OCI-LY3 (cell line): ENCODE measurements at regions not wholly inside any gene's neighbourhood (a gene's known extent, or its start where the extent isn't known, plus 50 kb on each side); places are given as distances from the start of the nearest gene placed in this dataset.

Experiments
- H2AFZ ChIP-seq: fragments of 200-600, 300-600 bp; shearing (Covaris generic); 2 replicates; pipeline ENCODE4 v1.6.0; 2014; ENCODE audit warnings: antibody characterized with exemption, low read depth, low read length
- H3K27ac ChIP-seq: fragments of 200-600, 300-600 bp; sonication (generic); 2 replicates; pipeline ENCODE4 v1.5.1; 2014; ENCODE audit warnings: mild to moderate bottlenecking, low read length, moderate library complexity, mixed read lengths
- H3K27me3 ChIP-seq: fragments of 200-600, 300-600 bp; sonication (generic); 2 replicates; pipeline ENCODE4 v1.6.1; 2014; ENCODE audit warnings: low read depth, low read length, mixed read lengths
- H3K36me3 ChIP-seq: fragments of 200-600, 300-600 bp; sonication (generic); replicated peaks from 2 replicates; pipeline ENCODE3; 2014; ENCODE audit warnings: low read depth, low read length, mixed read lengths
- H3K4me1 ChIP-seq: fragments of 300-600, 200-600 bp; sonication (generic); 2 replicates; pipeline ENCODE4 v1.6.1; 2014; ENCODE audit warnings: low read length, mixed read lengths
- H3K4me2 ChIP-seq: fragments of 200-600, 300-600 bp; sonication (generic); 2 replicates; pipeline ENCODE4 v1.6.1; 2014; ENCODE audit warnings: low read length, mixed read lengths
- H3K4me3 ChIP-seq: fragments of 300-600, 200-600 bp; sonication (generic); 2 replicates; pipeline ENCODE4 v1.5.1; 2014; ENCODE audit warnings: antibody characterized with exemption, mild to moderate bottlenecking, low read length, moderate library complexity
- H3K79me2 ChIP-seq: fragments of 300-600, 200-600 bp; shearing (Covaris generic); 2 replicates; pipeline ENCODE4 v1.6.1; 2014; ENCODE audit warnings: mild to moderate bottlenecking, low read length, mixed read lengths
- H3K9ac ChIP-seq: fragments of 300-600, 200-600 bp; shearing (Covaris generic); 2 replicates; pipeline ENCODE4 v1.6.0; 2014; ENCODE audit warnings: mild to moderate bottlenecking, low read length, moderate library complexity
- H3K9me3 ChIP-seq: fragments of 200-600, 300-600 bp; shearing (Covaris generic); 2 replicates; pipeline ENCODE4 v1.6.1; 2014; ENCODE audit warnings: low read length, mixed read lengths; ENCODE audit not compliant: insufficient read depth
- H4K20me1 ChIP-seq: fragments of 200-600, 300-600 bp; sonication (generic); 2 replicates; pipeline ENCODE4 v1.6.1; 2016; ENCODE audit warnings: low read length, mixed read lengths; ENCODE audit not compliant: insufficient read depth
- EZH2phosphoT487 ChIP-seq: fragments of 200-600 bp; shearing (Covaris generic); IDR thresholded peaks from 2 replicates; pipeline ENCODE4 v1.6.1; 2018; ENCODE audit warnings: antibody characterized with exemption, mixed run types, low read depth
- TF ChIP-seq, protein P1 (sequence below): fragments of 200-600, 300-600 bp; sonication (generic); IDR thresholded peaks from 2 replicates; pipeline ENCODE4 v1.5.1; 2014; ENCODE audit warnings: antibody characterized with exemption, low read length, low read depth

DNA sequence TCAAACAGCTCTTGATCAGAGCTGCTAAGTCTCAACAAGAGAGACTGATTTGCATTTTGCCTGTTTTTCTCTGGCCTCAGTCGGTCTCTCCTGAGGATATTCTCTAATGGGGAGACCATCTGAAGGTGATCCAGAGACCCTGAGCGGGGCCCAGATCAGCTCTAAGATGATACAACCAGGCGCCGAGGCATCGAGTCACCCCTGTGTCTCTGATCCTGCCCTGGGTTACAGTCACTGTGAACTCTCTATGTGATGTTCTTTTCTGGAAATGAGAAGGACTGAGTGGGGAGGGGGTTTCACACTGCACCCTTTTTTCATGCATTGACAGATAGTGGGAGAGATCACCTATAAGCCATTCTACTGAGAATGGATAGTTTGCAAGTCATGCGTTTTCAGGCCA lies 247.6 kb upstream of the PWP1 start:
- H3K4me3 ChIP-seq: no peak overlapping the region
- H3K79me2 ChIP-seq: no peaks in the 10 kb centered on the region
- H2AFZ ChIP-seq: no peak overlapping the region
- H3K4me2 ChIP-seq: no peak overlapping the region
- no peak overlapping the region for H3K9ac ChIP-seq
- H3K4me1 ChIP-seq: no peaks in the 10 kb centered on the region
- H3K36me3 ChIP-seq: no peaks in the 10 kb centered on the region
- no peaks in the 10 kb centered on the region for H4K20me1 ChIP-seq
- H3K9me3 ChIP-seq: no peaks in the 10 kb centered on the region
- H3K27me3 ChIP-seq: 0 out of 2 replicates have a peak, but pooled peaks cover 5% of the 10 kb centered on the region
- H3K27ac ChIP-seq: no peak overlapping the region
- TF ChIP-seq, protein P1, sequence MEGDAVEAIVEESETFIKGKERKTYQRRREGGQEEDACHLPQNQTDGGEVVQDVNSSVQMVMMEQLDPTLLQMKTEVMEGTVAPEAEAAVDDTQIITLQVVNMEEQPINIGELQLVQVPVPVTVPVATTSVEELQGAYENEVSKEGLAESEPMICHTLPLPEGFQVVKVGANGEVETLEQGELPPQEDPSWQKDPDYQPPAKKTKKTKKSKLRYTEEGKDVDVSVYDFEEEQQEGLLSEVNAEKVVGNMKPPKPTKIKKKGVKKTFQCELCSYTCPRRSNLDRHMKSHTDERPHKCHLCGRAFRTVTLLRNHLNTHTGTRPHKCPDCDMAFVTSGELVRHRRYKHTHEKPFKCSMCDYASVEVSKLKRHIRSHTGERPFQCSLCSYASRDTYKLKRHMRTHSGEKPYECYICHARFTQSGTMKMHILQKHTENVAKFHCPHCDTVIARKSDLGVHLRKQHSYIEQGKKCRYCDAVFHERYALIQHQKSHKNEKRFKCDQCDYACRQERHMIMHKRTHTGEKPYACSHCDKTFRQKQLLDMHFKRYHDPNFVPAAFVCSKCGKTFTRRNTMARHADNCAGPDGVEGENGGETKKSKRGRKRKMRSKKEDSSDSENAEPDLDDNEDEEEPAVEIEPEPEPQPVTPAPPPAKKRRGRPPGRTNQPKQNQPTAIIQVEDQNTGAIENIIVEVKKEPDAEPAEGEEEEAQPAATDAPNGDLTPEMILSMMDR: no peak
- TF ChIP-seq EZH2phosphoT487: no peak

DNA sequence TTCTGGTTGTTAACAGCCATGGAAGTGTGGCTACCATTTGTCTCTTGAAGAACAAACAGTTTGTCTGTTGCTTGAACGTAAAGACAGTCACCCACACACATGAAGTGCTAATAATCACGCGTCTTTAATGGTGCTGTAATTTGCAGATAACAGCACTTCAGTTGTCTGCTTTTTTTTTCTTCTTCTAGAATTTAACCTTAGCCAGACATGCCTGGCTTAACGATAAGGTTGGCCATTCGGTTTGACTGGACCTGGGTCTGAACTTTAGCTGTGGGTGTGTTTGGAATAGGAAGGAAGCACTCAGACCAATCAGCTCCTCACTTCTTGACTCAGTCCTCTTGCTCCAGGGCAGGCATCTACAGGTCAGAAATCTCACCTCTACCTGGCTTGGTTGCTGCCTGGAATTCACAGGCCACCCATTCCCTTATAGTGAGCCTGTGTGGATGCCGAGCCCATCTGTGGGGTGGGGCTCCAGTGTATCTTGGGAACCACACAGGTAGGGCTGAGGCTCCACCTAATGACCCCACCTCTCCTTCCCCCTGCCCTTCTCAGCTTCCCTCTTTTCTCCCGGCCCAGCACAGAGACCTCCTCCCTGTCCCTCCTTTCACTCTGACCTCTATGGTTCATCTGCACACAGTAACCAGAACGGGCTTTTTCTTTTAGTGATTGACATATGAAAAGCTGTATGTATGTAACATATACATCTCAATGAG lies 246.4 kb upstream of the PWP1 start:
- no peaks in the 10 kb centered on the region for H3K36me3 ChIP-seq
- no peak overlapping the region for H3K4me2 ChIP-seq
- H3K79me2 ChIP-seq: no peaks in the 10 kb centered on the region
- H3K9ac ChIP-seq: no peak overlapping the region
- H3K9me3 ChIP-seq: no peaks in the 10 kb centered on the region
- H3K4me3 ChIP-seq: no peak overlapping the region
- no peak overlapping the region for H3K27ac ChIP-seq
- TF ChIP-seq, protein P1: no peak
- TF ChIP-seq EZH2phosphoT487: no peak
- 0 out of 2 replicates have a peak, but pooled peaks cover 5% of the 10 kb centered on the region for H3K27me3 ChIP-seq
- no peaks in the 10 kb centered on the region for H4K20me1 ChIP-seq
- no peak overlapping the region for H2AFZ ChIP-seq
- H3K4me1 ChIP-seq: no peaks in the 10 kb centered on the region

DNA sequence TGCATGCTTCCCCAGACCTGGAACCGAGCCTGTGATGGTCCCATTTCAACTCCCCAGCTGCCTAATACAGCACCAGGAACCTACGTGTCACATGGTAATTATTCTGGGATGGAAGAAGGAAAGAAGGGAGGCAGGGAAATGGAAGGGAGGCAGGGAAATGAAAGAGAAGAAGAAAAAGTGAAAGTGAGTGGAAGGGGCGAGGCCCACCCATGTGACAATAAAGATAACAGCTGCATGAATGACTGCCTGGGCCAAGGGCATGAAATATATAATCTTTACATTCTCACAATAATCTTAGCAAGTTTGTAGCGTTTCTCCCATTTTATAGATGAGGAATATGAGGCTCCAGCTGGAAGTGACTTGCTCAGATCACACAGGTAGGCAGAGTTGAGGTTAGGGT lies 245.0 kb upstream of the PWP1 start:
- H3K9me3 ChIP-seq: no peaks in the 10 kb centered on the region
- TF ChIP-seq EZH2phosphoT487: no peak
- TF ChIP-seq, protein P1: no peak
- H3K79me2 ChIP-seq: no peaks in the 10 kb centered on the region
- no peaks in the 10 kb centered on the region for H4K20me1 ChIP-seq
- H3K36me3 ChIP-seq: no peaks in the 10 kb centered on the region
- no peak overlapping the region for H3K9ac ChIP-seq
- H3K4me2 ChIP-seq: no peak overlapping the region
- H2AFZ ChIP-seq: no peak overlapping the region
- H3K4me3 ChIP-seq: no peak overlapping the region
- H3K27ac ChIP-seq: no peak overlapping the region
- no peaks in the 10 kb centered on the region for H3K4me1 ChIP-seq
- 0 out of 2 replicates have a peak, but pooled peaks cover under 1% of the 10 kb centered on the region for H3K27me3 ChIP-seq

DNA sequence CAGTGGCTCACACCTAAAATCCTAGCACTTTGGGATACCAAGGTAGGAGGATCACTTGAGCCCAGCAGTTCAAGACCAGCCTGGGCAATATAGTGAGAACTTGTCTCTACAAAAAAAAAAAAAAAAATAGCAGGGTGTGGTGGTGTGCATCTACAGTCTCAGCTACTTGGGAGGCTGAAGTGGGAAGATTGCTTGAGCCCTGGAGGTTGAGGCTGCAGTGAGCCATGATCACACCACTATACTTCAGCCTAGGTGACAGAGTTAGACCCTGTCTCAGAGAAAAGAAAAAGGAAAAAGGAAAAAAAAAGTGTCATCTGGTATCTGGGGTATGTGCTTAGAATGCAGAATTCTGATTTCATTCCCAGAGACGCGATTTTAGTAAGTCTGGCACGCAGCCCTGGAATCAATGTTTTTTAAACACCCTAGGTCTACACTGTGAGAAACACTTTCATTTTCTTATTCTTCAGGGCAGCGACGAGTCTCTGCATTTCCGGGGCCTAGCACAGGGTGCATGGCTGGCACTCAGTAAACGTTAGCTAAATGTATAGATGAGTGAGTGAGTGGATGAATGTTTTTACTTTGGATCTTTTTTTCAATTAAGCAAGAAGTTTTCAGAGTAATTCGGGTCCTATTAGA lies 243.8 kb upstream of the PWP1 start:
- TF ChIP-seq EZH2phosphoT487: no peak
- TF ChIP-seq, protein P1: no peak
- no peaks in the 10 kb centered on the region for H4K20me1 ChIP-seq

More for the DNA sequence above, 243.8 kb upstream of the PWP1 start:
- Histone ChIP-seq H3K4me2 (no peak overlapping the region), H3K27me3 (no peaks in the 10 kb centered on the region), H3K9ac (no peak overlapping the region), H3K4me1 (no peaks in the 10 kb centered on the region), H3K9me3 (no peaks in the 10 kb centered on the region), H3K36me3 (no peaks in the 10 kb centered on the region), H3K27ac (no peak overlapping the region), H3K4me3 (no peak overlapping the region), H3K79me2 (no peaks in the 10 kb centered on the region), H2AFZ (no peak overlapping the region)
